Suprapubic skin (tissue), 4 donors: ENCODE measurements at regions not wholly inside any gene's neighbourhood (a gene's known extent, or its start where the extent isn't known, plus 50 kb on each side); places are given as distances from the start of the nearest gene placed in this dataset.

Source experiments
- EP300 ChIP-seq: sonication (generic); formaldehyde crosslinking; IDR thresholded peaks from one replicate; pipeline ENCODE4 v1.6.1; 2017; ENCODE audit warnings: antibody characterized with exemption
- POLR2AphosphoS5 ChIP-seq, 3 donors: sonication (generic); formaldehyde crosslinking; IDR thresholded peaks; one replicate each; pipeline ENCODE4 v1.6.1; 2017; ENCODE audit warnings: antibody characterized with exemption in 3 of 3
- TF ChIP-seq, protein P1 (sequence below), 2 donors: fragments of 200-600 bp in 1 of 2; fragments of 450-650 bp in 1 of 2; sonication (generic) in 1 of 2; IDR thresholded peaks; one replicate each; pipeline ENCODE4 v1.5.1; 2016 to 2019; ENCODE audit warnings: antibody characterized with exemption in 2 of 2, mild to moderate bottlenecking in 1 of 2, moderate library complexity in 1 of 2

- no peak for TF ChIP-seq EP300
- TF ChIP-seq, protein P1, sequence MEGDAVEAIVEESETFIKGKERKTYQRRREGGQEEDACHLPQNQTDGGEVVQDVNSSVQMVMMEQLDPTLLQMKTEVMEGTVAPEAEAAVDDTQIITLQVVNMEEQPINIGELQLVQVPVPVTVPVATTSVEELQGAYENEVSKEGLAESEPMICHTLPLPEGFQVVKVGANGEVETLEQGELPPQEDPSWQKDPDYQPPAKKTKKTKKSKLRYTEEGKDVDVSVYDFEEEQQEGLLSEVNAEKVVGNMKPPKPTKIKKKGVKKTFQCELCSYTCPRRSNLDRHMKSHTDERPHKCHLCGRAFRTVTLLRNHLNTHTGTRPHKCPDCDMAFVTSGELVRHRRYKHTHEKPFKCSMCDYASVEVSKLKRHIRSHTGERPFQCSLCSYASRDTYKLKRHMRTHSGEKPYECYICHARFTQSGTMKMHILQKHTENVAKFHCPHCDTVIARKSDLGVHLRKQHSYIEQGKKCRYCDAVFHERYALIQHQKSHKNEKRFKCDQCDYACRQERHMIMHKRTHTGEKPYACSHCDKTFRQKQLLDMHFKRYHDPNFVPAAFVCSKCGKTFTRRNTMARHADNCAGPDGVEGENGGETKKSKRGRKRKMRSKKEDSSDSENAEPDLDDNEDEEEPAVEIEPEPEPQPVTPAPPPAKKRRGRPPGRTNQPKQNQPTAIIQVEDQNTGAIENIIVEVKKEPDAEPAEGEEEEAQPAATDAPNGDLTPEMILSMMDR (IDR thresholded peaks at IDR 0.05) = no peak
- no peak for TF ChIP-seq POLR2AphosphoS5 (IDR thresholded peaks at IDR 0.05)
These were observed 296.1 kb downstream of the HHIPL2 start for GRCh38 chr1:222251847-222252246.
